Gastrocnemius medialis (tissue), 4 donors: ENCODE measurements at regions not wholly inside any gene's neighbourhood (a gene's known extent, or its start where the extent isn't known, plus 50 kb on each side); places are given as distances from the start of the nearest gene placed in this dataset.

Source experiments
- POLR2A ChIP-seq, 2 donors: fragments of 450-650 bp; IDR thresholded peaks; one replicate each; pipeline ENCODE4 v1.6.1; 2017; ENCODE audit warnings: antibody characterized with exemption in 2 of 2, mild to moderate bottlenecking in 2 of 2, moderate library complexity in 2 of 2
- TF ChIP-seq, protein P1 (sequence below), 5 experiments: fragments of 450-650 bp in 3 of 5; fragments of 200-600 bp in 2 of 5; sonication (generic) in 2 of 5; IDR thresholded peaks in 4 of 5; conservative IDR thresholded peaks in 1 of 5; 1 replicate in 4 of 5; 2 replicates in 1 of 5; pipeline ENCODE4 v1.5.1; 2016 to 2019; ENCODE audit warnings: antibody characterized with exemption in 5 of 5, mild to moderate bottlenecking in 3 of 5, moderate library complexity in 3 of 5

DNA sequence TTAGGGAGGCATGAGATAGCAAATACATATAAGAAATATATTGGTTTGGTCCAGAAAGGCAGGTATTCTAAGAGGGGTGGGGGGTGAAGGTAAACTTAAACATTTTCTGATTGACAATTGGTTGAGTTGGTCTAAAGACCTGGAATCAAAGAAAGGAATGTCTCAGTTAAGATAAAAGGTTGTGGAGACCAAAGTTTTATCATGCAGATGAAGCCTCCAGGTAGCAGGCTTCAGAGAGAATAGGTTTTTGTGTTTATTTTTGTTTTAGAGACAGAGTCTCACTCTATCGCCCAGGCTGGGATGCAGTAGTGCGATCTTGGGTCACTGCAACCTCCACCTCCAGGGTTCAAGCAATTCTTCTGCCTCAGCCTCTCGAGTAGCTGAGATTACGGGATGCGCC is 80.5 kb downstream of the NPAP1 start:
- TF ChIP-seq, protein P1, sequence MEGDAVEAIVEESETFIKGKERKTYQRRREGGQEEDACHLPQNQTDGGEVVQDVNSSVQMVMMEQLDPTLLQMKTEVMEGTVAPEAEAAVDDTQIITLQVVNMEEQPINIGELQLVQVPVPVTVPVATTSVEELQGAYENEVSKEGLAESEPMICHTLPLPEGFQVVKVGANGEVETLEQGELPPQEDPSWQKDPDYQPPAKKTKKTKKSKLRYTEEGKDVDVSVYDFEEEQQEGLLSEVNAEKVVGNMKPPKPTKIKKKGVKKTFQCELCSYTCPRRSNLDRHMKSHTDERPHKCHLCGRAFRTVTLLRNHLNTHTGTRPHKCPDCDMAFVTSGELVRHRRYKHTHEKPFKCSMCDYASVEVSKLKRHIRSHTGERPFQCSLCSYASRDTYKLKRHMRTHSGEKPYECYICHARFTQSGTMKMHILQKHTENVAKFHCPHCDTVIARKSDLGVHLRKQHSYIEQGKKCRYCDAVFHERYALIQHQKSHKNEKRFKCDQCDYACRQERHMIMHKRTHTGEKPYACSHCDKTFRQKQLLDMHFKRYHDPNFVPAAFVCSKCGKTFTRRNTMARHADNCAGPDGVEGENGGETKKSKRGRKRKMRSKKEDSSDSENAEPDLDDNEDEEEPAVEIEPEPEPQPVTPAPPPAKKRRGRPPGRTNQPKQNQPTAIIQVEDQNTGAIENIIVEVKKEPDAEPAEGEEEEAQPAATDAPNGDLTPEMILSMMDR (IDR thresholded peaks at IDR 0.05 in 4 of 5, conservative IDR thresholded peaks at IDR 0.05 in 1 of 5): no peak
- no peak for TF ChIP-seq POLR2A (IDR thresholded peaks at IDR 0.05)
